Activated CD8-positive, alpha-beta T cell treated with anti-CD3 and anti-CD28 coated beads for 36 hours (primary cell): ENCODE measurements at regions not wholly inside any gene's neighbourhood (a gene's known extent, or its start where the extent isn't known, plus 50 kb on each side); places are given as distances from the start of the nearest gene placed in this dataset.

Experiments
- ATAC-seq: fragments of 200-7000 bp; cut with Tn5 transposase; one replicate; pipeline ENCODE4 v1.10.0; 2021; ENCODE audit warnings: mild to moderate bottlenecking, moderate library complexity
- CTCF ChIA-PET: fragments of 350-600 bp; sonication (Branson Sonifier 250); formaldehyde crosslinking; loops from one replicate; lab custom pipeline; 2021; ENCODE audit warnings: antibody characterized with exemption; lab: Charles Lee
- POLR2A ChIA-PET: fragments of 350-600 bp; sonication (Branson Sonifier 250); formaldehyde crosslinking; loops from one replicate; lab custom pipeline; 2021; ENCODE audit warnings: antibody characterized with exemption; lab: Charles Lee
- DNase-seq: peaks from one replicate; pipeline ENCODE4 v3.0.0-alpha.2; 2020
- H3K27ac Mint-ChIP-seq: one replicate; pipeline ENCODE4 v1.8.0; 2021; ENCODE audit warnings: mild to moderate bottlenecking, mixed read lengths
- H3K27me3 Mint-ChIP-seq: one replicate; pipeline ENCODE4 v1.8.0; 2021; ENCODE audit warnings: mixed read lengths
- H3K36me3 Mint-ChIP-seq: one replicate; pipeline ENCODE4 v1.8.0; 2021; ENCODE audit warnings: low read depth, mixed read lengths
- H3K4me1 Mint-ChIP-seq: one replicate; pipeline ENCODE4 v1.8.0; 2021; ENCODE audit warnings: low read depth, mixed read lengths
- H3K4me3 Mint-ChIP-seq: one replicate; pipeline ENCODE4 v1.8.0; 2021; ENCODE audit warnings: mild to moderate bottlenecking, moderate library complexity, mixed read lengths
- H3K9me3 Mint-ChIP-seq: one replicate; pipeline ENCODE4 v1.8.0; 2021; ENCODE audit warnings: mixed read lengths
- intact Hi-C: fragments of 100-400 bp; cut with micrococcal nuclease; formaldehyde crosslinking; loops from one replicate; pipeline ENCODE4 v1.10.0; 2022
- TF ChIP-seq, protein P1 (sequence below): fragments of 200-600 bp; IDR thresholded peaks from one replicate; pipeline ENCODE4 v1.8.0; 2022; ENCODE audit warnings: antibody characterized with exemption, mild to moderate bottlenecking

- Mint-ChIP-seq H3K27ac (no peak overlapping the region), H3K4me1 (no peaks in the 10 kb centered on the region), H3K4me3 (no peak overlapping the region), H3K9me3 (no peaks in the 10 kb centered on the region), H3K27me3 (no peaks in the 10 kb centered on the region), H3K36me3 (no peaks in the 10 kb centered on the region)
- CTCF ChIA-PET, result no interaction called here
- POLR2A ChIA-PET, result no interaction called here
- DNase-seq, result no peak
- no peak for ATAC-seq
- TF ChIP-seq, protein P1, sequence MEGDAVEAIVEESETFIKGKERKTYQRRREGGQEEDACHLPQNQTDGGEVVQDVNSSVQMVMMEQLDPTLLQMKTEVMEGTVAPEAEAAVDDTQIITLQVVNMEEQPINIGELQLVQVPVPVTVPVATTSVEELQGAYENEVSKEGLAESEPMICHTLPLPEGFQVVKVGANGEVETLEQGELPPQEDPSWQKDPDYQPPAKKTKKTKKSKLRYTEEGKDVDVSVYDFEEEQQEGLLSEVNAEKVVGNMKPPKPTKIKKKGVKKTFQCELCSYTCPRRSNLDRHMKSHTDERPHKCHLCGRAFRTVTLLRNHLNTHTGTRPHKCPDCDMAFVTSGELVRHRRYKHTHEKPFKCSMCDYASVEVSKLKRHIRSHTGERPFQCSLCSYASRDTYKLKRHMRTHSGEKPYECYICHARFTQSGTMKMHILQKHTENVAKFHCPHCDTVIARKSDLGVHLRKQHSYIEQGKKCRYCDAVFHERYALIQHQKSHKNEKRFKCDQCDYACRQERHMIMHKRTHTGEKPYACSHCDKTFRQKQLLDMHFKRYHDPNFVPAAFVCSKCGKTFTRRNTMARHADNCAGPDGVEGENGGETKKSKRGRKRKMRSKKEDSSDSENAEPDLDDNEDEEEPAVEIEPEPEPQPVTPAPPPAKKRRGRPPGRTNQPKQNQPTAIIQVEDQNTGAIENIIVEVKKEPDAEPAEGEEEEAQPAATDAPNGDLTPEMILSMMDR, result no peak
- intact Hi-C loops, result no loop called here
These were observed 611.9 kb upstream of the CDH11 start for GRCh38 chr16:65733721-65734120.

GRCh38 chr16:65731833-65732232, 610.0 kb upstream of the CDH11 start:
- ChIA-PET POLR2A (interaction anchor here (0.7 kb wide), 1 partner anchor 326 kb away, joined by 3 read pairs; no protein-coding TSS in a partner anchor), CTCF (no interaction called here)
- ATAC-seq (no peak), DNase-seq (no peak)
- Mint-ChIP-seq H3K4me3 (no peak overlapping the region), H3K36me3 (no peaks in the 10 kb centered on the region), H3K4me1 (no peaks in the 10 kb centered on the region), H3K27me3 (peaks cover 2% of the 10 kb centered on the region), H3K9me3 (no peaks in the 10 kb centered on the region), H3K27ac (no peak overlapping the region)
- TF ChIP-seq, protein P1, result no peak
- intact Hi-C loops, result no loop called here

GRCh38 chr16:65728652-65729051, 606.8 kb upstream of the CDH11 start:
- H3K4me1 Mint-ChIP-seq, result no peaks in the 10 kb centered on the region
- ATAC-seq (no peak), DNase-seq (no peak)
- peaks cover 2% of the 10 kb centered on the region for H3K27me3 Mint-ChIP-seq
- CTCF ChIA-PET, result no interaction called here
- TF ChIP-seq, protein P1, result no peak
- no peaks in the 10 kb centered on the region for H3K36me3 Mint-ChIP-seq
- no peak overlapping the region for H3K4me3 Mint-ChIP-seq
- H3K9me3 Mint-ChIP-seq, result no peaks in the 10 kb centered on the region
- no peak overlapping the region for H3K27ac Mint-ChIP-seq
- POLR2A ChIA-PET, result interaction anchor here (0.6 kb wide), 1 partner anchor 60 kb away, joined by 3 read pairs; no protein-coding TSS in a partner anchor
- intact Hi-C loops, result no loop called here

GRCh38 chr16:65728167-65728566, 606.3 kb upstream of the CDH11 start:
- CTCF ChIA-PET, result no interaction called here

DNA sequence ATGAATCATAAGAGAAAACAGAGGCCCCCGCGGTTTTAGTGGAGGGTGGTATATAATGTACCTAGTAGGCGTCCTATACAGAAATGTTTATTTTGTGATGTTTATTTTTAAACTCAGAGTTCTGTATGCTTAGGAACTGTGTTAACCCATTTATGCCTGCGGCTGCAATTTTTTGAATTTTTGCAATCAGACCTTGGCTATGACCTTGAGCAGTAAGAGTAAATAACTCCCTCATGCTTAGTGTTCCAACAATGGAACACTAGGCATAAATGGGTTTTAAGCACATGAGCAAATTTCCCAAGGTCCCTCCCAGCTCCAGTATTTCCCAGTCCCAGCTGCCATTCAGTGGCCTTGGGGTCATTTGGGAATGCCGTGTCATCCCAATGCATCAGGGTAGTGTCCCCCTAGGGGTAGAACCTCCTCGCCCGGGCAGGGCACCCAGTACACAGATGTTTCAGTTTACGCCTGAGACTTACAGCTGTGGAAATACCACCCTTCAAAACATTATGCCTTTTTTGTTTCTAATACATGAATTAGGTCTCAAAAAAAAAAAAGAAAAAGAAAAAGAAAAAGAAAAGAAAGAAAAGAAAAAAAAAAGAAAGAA, 605.8 kb upstream of the CDH11 start:
- Mint-ChIP-seq H3K4me1 (no peaks in the 10 kb centered on the region), H3K27ac (no peak overlapping the region), H3K9me3 (no peaks in the 10 kb centered on the region), H3K27me3 (peaks cover 2% of the 10 kb centered on the region), H3K36me3 (no peaks in the 10 kb centered on the region), H3K4me3 (no peak overlapping the region)
- CTCF ChIA-PET, result no interaction called here
- DNase-seq (no peak), ATAC-seq (no peak)
- POLR2A ChIA-PET, result no interaction called here
- TF ChIP-seq, protein P1, result no peak
- intact Hi-C loops, result no loop called here

More at GRCh38 chr16:65728167-65728566, 606.3 kb upstream of the CDH11 start:
- Mint-ChIP-seq H3K4me3 (no peak overlapping the region), H3K9me3 (no peaks in the 10 kb centered on the region), H3K36me3 (no peaks in the 10 kb centered on the region), H3K27me3 (peaks cover 2% of the 10 kb centered on the region), H3K4me1 (no peaks in the 10 kb centered on the region), H3K27ac (no peak overlapping the region)
- intact Hi-C loops, result no loop called here
- ATAC-seq, result no peak
- no peak for DNase-seq
- TF ChIP-seq, protein P1, result no peak
- POLR2A ChIA-PET, result interaction anchor here (0.6 kb wide), 1 partner anchor 59 kb away, joined by 3 read pairs; no protein-coding TSS in a partner anchor
